Fibroblast of lung (primary cell): ENCODE measurements at regions not wholly inside any gene's neighbourhood (a gene's known extent, or its start where the extent isn't known, plus 50 kb on each side); places are given as distances from the start of the nearest gene placed in this dataset.

Experiments used
- DNase-seq, 2 donors: peaks; one replicate each; pipeline versions ENCODE4 v3.0.0 to v3.0.0-alpha.2; 2010; ENCODE audit warnings: low read depth in 2 of 2
- H2AFZ ChIP-seq: 2 replicates; pipeline ENCODE4 v1.5.1; 2012; ENCODE audit warnings: low read length, control low read depth, inconsistent platforms
- H3K27ac ChIP-seq: 2 replicates; pipeline ENCODE4 v1.5.1; 2011; ENCODE audit warnings: low read length, control low read depth; ENCODE audit not compliant: insufficient read depth
- H3K27me3 ChIP-seq: 2 replicates; pipeline ENCODE4 v1.5.1; 2011; ENCODE audit warnings: mild to moderate bottlenecking, low read length; ENCODE audit not compliant: control insufficient read depth, insufficient read depth
- H3K36me3 ChIP-seq: 2 replicates; pipeline ENCODE4 v1.5.1; 2011; ENCODE audit warnings: low read length; ENCODE audit not compliant: control insufficient read depth, insufficient read depth
- H3K4me1 ChIP-seq: 2 replicates; pipeline ENCODE4 v1.5.1; 2011; ENCODE audit warnings: low read length; ENCODE audit not compliant: control insufficient read depth, insufficient read depth; ENCODE audit errors: extremely low read depth
- H3K4me2 ChIP-seq: 2 replicates; pipeline ENCODE4 v1.5.1; 2011; ENCODE audit warnings: low read length, control low read depth; ENCODE audit not compliant: insufficient read depth; ENCODE audit errors: extremely low read depth
- H3K4me3 ChIP-seq, 4 experiments: fragments of 200-600 bp in 1 of 4; sonication (generic) in 1 of 4; replicated peaks in 1 of 4; 2 replicates each; pipeline ENCODE4 v1.5.1; 2011 to 2016; ENCODE audit warnings: low read length in 4 of 4, low read depth in 3 of 4, mild to moderate bottlenecking in 3 of 4, control low read depth in 2 of 4, inconsistent platforms in 1 of 4, mixed read lengths in 1 of 4; ENCODE audit not compliant: insufficient read depth in 1 of 4; ENCODE audit errors: control extremely low read depth in 1 of 4
- H3K79me2 ChIP-seq: 2 replicates; pipeline ENCODE4 v1.5.1; 2012; ENCODE audit warnings: mild to moderate bottlenecking, low read length, inconsistent platforms; ENCODE audit not compliant: control insufficient read depth, insufficient read depth
- H3K9ac ChIP-seq: 2 replicates; pipeline ENCODE4 v1.5.1; 2011; ENCODE audit warnings: mild to moderate bottlenecking, low read length, control low read depth; ENCODE audit not compliant: insufficient read depth
- H3K9me3 ChIP-seq: 2 replicates; pipeline ENCODE4 v1.5.1; 2012; ENCODE audit warnings: low read depth, low read length; ENCODE audit not compliant: control insufficient read depth, insufficient read depth
- H4K20me1 ChIP-seq: 2 replicates; pipeline ENCODE4 v1.5.1; 2011; ENCODE audit warnings: low read length; ENCODE audit not compliant: control insufficient read depth, insufficient read depth; ENCODE audit errors: extremely low read depth
- CTCF ChIP-seq, 2 donors: IDR thresholded peaks in 1 of 2; conservative IDR thresholded peaks in 1 of 2; 1 replicate in 1 of 2; 2 replicates in 1 of 2; pipeline ENCODE4 v1.5.1; 2011 to 2012; ENCODE audit warnings: low read length in 2 of 2, control low read depth in 1 of 2, inconsistent platforms in 1 of 2, low read depth in 1 of 2, mild to moderate bottlenecking in 1 of 2
- EZH2 ChIP-seq: IDR thresholded peaks from 2 replicates; pipeline ENCODE4 v1.5.1; 2012; ENCODE audit warnings: low read length, control low read depth, mild to moderate bottlenecking; ENCODE audit errors: missing control alignments

- no peak for DNase-seq
- H3K4me1 ChIP-seq = no peaks in the 10 kb centered on the region
- no peaks in the 10 kb centered on the region for H3K9me3 ChIP-seq
- H3K4me2 ChIP-seq = no peak overlapping the region
- no peak for TF ChIP-seq CTCF (conservative IDR thresholded peaks at IDR 0.05 in 1 of 2, IDR thresholded peaks at IDR 0.05 in 1 of 2; ENCODE audit: low read depth in 1 of 2, low read length in 2 of 2)
- no peak for TF ChIP-seq EZH2
- no peaks in the 10 kb centered on the region for H4K20me1 ChIP-seq
- no peak overlapping the region for H2AFZ ChIP-seq
- H3K9ac ChIP-seq = no peak overlapping the region
- no peak overlapping the region for H3K27ac ChIP-seq
- H3K4me3 ChIP-seq = no peak overlapping the region
- no peaks in the 10 kb centered on the region for H3K27me3 ChIP-seq
- no peaks in the 10 kb centered on the region for H3K79me2 ChIP-seq
- no peaks in the 10 kb centered on the region for H3K36me3 ChIP-seq
Measured at GRCh38 chr7:153247926-153248325, 488.4 kb downstream of the ACTR3B start.

DNA sequence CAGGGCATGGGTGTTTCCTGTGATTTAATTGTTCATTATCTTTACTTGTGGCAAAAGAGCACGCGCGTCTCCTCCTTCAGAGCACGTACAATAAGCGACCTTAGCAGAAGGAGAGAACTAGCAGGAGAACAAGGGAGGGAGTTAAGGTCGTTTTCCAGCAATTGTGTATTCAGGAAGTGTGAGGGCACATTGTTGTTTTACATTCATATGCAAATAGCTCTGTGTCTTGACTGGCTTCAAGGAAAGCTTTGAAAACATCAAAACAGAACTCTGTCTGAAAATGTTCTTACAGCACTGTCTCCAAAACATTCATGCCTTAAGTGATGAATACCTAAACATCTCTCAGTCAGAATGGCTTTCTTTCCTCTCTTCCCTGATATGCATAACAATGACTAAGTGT, 499.1 kb downstream of the ACTR3B start:
- H3K9me3 ChIP-seq = no peaks in the 10 kb centered on the region
- no peak for TF ChIP-seq CTCF (conservative IDR thresholded peaks at IDR 0.05 in 1 of 2, IDR thresholded peaks at IDR 0.05 in 1 of 2; ENCODE audit: low read depth in 1 of 2, low read length in 2 of 2)
- no peak for TF ChIP-seq EZH2
- no peak overlapping the region for H3K4me2 ChIP-seq
- H3K9ac ChIP-seq = no peak overlapping the region
- H3K4me3 ChIP-seq = no peak overlapping the region
- H3K36me3 ChIP-seq = no peaks in the 10 kb centered on the region
- H3K27ac ChIP-seq = no peak overlapping the region
- DNase-seq = no peak
- H2AFZ ChIP-seq = no peak overlapping the region
- no peaks in the 10 kb centered on the region for H3K79me2 ChIP-seq
- no peaks in the 10 kb centered on the region for H3K4me1 ChIP-seq
- H3K27me3 ChIP-seq = no peaks in the 10 kb centered on the region
- no peaks in the 10 kb centered on the region for H4K20me1 ChIP-seq

DNA sequence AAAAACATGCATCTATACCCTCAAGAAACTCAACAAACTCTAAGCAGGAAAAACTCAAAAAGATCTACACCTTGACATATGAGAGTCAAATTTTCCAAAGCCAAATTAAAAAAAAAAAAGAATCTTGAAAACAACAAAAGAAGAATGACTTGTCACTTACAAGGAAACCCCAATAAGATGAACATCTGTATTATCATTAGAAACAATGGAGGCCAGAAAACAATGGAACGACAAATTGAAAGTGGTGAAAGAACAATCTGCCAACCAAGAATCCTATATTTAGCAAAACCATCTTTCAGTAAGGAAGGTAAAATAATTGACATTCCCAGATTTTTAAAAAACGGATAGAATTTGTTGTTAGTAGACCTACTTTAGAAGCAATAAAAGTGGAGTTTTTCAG, 516.8 kb downstream of the ACTR3B start:
- Histone ChIP-seq H4K20me1 (no peaks in the 10 kb centered on the region), H3K79me2 (no peaks in the 10 kb centered on the region), H3K9ac (no peak overlapping the region), H3K4me3 (no peak overlapping the region), H3K36me3 (no peaks in the 10 kb centered on the region), H3K9me3 (no peaks in the 10 kb centered on the region), H2AFZ (no peak overlapping the region), H3K27ac (no peak overlapping the region), H3K4me1 (no peaks in the 10 kb centered on the region), H3K27me3 (no peaks in the 10 kb centered on the region), H3K4me2 (no peak overlapping the region)
- TF ChIP-seq EZH2 (no peak), CTCF (conservative IDR thresholded peaks at IDR 0.05 in 1 of 2, IDR thresholded peaks at IDR 0.05 in 1 of 2; ENCODE audit: low read depth in 1 of 2, low read length in 2 of 2) (no peak)
- DNase-seq = no peak
